ENCODE measurements at regions not wholly inside any gene's neighbourhood (a gene's known extent, or its start where the extent isn't known, plus 50 kb on each side); places are given as distances from the start of the nearest gene placed in this dataset.

GRCh38 chr12:87259391-87259790, 769.8 kb downstream of the C12orf50 start:
- TF ChIP-seq SUZ12 (IDR thresholded peaks at IDR 0.05; ENCODE audit: extremely low read depth, insufficient read depth, insufficient read length), result no peak
- TF ChIP-seq ZNF274 (IDR thresholded peaks at IDR 0.05; ENCODE audit: low read depth, low read length), result no peak
- TF ChIP-seq YY1 (IDR thresholded peaks at IDR 0.05; ENCODE audit: insufficient read depth, insufficient read length), result no peak
